ENCODE measurements at regions not wholly inside any gene's neighbourhood (a gene's known extent, or its start where the extent isn't known, plus 50 kb on each side); places are given as distances from the start of the nearest gene placed in this dataset.
"Not testable (repeated sequence)": the region's sequence is repeated elsewhere in the genome, so short reads cannot be mapped to it uniquely, and the experiment has no call there.

DNA sequence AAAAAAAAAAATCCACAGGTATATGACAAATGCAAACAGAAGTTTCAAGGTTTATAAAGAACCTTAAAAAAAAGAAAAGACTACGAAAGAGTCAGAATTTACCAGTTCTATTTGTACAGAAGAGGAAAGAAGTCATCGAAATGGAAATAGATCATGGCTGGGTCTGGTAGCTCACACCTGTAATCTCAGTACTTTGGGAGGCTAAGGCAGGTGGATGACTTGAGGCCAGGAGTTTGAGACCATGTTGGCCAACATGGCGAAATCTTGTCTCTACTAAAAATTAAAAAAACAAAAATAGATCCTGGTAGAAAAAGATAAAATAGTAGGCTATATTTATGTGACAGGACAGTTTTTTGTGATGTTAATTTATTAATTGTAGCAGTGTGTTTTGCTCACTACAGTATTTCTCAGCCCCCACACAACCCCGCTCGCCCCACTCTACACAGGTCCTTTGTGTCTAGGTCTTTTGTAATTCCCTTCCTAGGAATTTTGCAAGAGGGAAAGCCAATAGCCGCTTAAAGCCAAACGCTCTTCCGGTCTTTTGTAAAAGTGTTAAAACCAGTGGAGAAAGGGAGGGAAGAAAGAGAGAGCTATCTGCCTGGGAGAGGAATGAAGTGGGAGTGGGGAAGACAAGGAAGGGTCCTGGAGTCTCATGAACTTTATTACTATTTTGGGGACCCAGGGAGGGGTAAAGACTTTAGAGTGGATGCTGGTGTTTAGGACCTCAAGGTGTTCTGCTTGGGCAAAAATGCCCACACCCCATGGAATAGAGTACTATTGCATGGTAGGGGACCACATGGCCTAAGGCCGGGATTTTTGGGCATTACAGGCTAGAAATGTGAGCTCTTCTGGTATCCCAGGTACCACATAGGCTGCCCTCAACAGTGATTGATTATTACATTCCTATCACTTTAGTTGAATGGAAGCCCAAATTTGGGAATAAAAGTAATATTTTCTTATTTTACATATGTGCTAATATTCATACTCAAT is 59.4 kb upstream of the XPO1 start:
- intact Hi-C loops (cut with DNase I) = no loop called here
- Histone ChIP-seq H3K4me3 (no peak overlapping the region), H3K9me3 (peaks cover 0 to 13% (median 0%) of the 10 kb centered on the region in 11 donors), H3K4me1 (no peaks in the 10 kb centered on the region), H3K36me3 (no peaks in the 10 kb centered on the region), H3K27me3 (no peaks in the 10 kb centered on the region), H3K27ac (no peak overlapping the region)
- WGBS, 2 donors = 81 to 87% methylated on average over 9 of the region's 9 CpGs
- no peak for ATAC-seq
- DNase-seq = no peak
- TF ChIP-seq, protein P1, sequence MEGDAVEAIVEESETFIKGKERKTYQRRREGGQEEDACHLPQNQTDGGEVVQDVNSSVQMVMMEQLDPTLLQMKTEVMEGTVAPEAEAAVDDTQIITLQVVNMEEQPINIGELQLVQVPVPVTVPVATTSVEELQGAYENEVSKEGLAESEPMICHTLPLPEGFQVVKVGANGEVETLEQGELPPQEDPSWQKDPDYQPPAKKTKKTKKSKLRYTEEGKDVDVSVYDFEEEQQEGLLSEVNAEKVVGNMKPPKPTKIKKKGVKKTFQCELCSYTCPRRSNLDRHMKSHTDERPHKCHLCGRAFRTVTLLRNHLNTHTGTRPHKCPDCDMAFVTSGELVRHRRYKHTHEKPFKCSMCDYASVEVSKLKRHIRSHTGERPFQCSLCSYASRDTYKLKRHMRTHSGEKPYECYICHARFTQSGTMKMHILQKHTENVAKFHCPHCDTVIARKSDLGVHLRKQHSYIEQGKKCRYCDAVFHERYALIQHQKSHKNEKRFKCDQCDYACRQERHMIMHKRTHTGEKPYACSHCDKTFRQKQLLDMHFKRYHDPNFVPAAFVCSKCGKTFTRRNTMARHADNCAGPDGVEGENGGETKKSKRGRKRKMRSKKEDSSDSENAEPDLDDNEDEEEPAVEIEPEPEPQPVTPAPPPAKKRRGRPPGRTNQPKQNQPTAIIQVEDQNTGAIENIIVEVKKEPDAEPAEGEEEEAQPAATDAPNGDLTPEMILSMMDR (IDR thresholded peaks at IDR 0.05) = no peak

DNA sequence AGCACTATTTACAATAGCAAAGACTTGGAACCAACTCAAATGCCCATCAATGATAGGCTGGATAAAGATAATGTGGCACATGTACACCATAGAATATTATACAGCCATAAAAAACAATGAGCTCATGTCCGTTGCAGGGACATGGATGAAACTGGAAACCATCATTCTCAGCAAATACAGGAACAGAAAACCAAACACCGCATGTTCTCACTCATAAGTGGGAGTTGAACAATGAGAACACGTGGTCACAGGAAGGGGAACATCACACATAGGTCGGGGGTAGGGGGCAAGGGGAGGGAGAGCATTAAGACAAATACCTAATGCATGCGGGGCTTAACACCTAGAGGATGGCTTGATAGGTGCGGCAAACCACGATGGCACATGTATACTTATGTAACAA is 56.0 kb upstream of the XPO1 start:
- H3K36me3 ChIP-seq; H3K27me3 ChIP-seq; ATAC-seq; DNase-seq; H3K27ac ChIP-seq; intact Hi-C loops (cut with DNase I); H3K4me3 ChIP-seq; H3K4me1 ChIP-seq: not testable (repeated sequence)
- peaks cover 0 to 13% (median 0%) of the 10 kb centered on the region in 11 donors for H3K9me3 ChIP-seq
- WGBS, 2 donors = 85 to 87% methylated on average over 7 of the region's 7 CpGs

DNA sequence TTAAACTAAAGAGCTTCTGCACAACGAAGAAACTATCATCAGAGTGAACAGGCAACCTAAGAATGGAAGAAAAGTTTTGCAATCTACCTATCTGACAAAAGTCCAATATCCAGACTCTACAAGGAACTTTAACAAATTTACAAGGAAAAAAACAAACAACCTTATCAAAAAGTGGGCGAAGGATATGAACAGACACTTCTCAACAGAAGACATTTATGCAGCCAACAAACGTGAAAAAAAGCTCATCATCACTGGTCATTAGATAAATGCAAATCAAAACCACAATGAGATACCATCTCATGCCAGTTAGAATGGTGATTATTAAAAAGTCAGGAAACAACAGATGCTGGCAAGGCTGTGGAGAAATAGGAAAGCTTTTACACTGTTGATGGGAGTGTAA is 55.5 kb upstream of the XPO1 start:
- H3K27me3 ChIP-seq; DNase-seq; intact Hi-C loops (cut with DNase I); H3K4me3 ChIP-seq; ATAC-seq; H3K27ac ChIP-seq; H3K36me3 ChIP-seq; H3K4me1 ChIP-seq: not testable (repeated sequence)
- 77 to 81% methylated on average over 3 of the region's 3 CpGs for WGBS, 2 donors
- peaks cover 0 to 13% (median 0%) of the 10 kb centered on the region in 11 donors for H3K9me3 ChIP-seq

DNA sequence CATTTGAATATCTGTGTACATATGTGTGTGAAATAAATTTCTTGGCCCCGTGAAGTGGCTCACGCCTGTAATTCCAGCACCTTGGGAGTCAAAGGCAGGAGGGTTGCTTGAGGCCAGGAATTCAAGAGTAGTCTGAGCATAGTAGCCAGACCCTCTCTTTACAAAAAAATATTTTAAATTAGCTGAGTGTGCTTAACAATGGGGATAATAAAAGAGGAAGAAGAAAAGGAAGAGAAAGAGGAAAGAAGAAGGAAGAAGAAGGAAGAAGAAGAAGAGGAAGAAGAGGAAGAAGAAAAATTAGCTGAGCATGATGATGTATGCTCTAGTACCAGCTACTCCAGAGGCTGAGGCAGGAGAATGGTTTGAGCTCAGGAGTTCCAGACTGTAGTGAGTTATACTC is 52.1 kb upstream of the XPO1 start:
- H3K27me3 ChIP-seq = no peaks in the 10 kb centered on the region
- peaks cover 0 to 6% (median 0%) of the 10 kb centered on the region in 9 donors for H3K4me1 ChIP-seq
- intact Hi-C loops (cut with DNase I) = no loop called here
- ATAC-seq (no peak), DNase-seq (no peak)
- 91 to 97% methylated on average over 2 of the region's 2 CpGs for WGBS, 2 donors
- H3K9me3 ChIP-seq = peaks cover 0 to 13% (median 0%) of the 10 kb centered on the region in 11 donors
- H3K36me3 ChIP-seq = no peaks in the 10 kb centered on the region
- TF ChIP-seq, protein P1 (IDR thresholded peaks at IDR 0.05) = no peak
- no peak overlapping the region for H3K27ac ChIP-seq
- no peak overlapping the region for H3K4me3 ChIP-seq

DNA sequence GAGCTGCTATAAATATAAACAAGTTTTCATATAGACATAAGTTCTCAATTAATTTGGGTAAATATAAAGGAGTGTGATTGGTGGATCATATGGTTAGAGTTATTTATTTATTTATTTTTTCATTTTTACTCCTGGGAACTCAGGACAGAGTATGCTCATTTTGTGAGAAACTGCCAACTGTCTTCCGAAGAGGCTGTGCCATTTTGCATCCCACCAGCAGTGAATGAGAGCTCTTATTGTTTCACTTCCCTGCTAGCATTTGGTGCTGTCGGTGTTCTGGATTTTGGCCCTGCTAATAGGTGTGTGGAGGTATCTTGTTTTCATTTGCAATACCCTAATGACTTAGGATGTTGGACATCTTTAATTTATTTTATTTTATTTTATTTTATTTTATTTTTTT is 50.4 kb upstream of the XPO1 start:
- Histone ChIP-seq H3K27ac (no peak overlapping the region), H3K4me3 (no peak overlapping the region), H3K4me1 (peaks cover 0 to 11% (median 3%) of the 10 kb centered on the region in 9 donors), H3K9me3 (peaks cover 0 to 9% (median 0%) of the 10 kb centered on the region in 11 donors), H3K36me3 (no peaks in the 10 kb centered on the region), H3K27me3 (no peaks in the 10 kb centered on the region)
- 89 to 98% methylated on average over 2 of the region's 2 CpGs for WGBS, 2 donors
- intact Hi-C loops (cut with DNase I) = no loop called here
- no peak for DNase-seq
- TF ChIP-seq, protein P1 (IDR thresholded peaks at IDR 0.05) = no peak
- no peak for ATAC-seq

Data from heart right ventricle (tissue), 16 donors.